ENCODE measurements at regions not wholly inside any gene's neighbourhood (a gene's known extent, or its start where the extent isn't known, plus 50 kb on each side); places are given as distances from the start of the nearest gene placed in this dataset.

GRCh38 chr6:51429017-51429712, 610.5 kb downstream of the TFAP2B start:
- DNase-seq = no peak
- Histone ChIP-seq H3K27me3 (ENCODE audit: low read depth) (no peaks in the 10 kb centered on the region), H3K4me1 (no peaks in the 10 kb centered on the region), H3K4me3 (no peak overlapping the region), H3K9me3 (replicated peaks) (peaks cover 5% of the 10 kb centered on the region), H3K27ac (replicated peaks) (no peak overlapping the region), H3K36me3 (no peaks in the 10 kb centered on the region)
- TF ChIP-seq, protein P1, sequence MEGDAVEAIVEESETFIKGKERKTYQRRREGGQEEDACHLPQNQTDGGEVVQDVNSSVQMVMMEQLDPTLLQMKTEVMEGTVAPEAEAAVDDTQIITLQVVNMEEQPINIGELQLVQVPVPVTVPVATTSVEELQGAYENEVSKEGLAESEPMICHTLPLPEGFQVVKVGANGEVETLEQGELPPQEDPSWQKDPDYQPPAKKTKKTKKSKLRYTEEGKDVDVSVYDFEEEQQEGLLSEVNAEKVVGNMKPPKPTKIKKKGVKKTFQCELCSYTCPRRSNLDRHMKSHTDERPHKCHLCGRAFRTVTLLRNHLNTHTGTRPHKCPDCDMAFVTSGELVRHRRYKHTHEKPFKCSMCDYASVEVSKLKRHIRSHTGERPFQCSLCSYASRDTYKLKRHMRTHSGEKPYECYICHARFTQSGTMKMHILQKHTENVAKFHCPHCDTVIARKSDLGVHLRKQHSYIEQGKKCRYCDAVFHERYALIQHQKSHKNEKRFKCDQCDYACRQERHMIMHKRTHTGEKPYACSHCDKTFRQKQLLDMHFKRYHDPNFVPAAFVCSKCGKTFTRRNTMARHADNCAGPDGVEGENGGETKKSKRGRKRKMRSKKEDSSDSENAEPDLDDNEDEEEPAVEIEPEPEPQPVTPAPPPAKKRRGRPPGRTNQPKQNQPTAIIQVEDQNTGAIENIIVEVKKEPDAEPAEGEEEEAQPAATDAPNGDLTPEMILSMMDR (IDR thresholded peaks at IDR 0.05; ENCODE audit: borderline replicate concordance) = no peak
- intact Hi-C loops (cut with micrococcal nuclease) = no loop called here

DNA sequence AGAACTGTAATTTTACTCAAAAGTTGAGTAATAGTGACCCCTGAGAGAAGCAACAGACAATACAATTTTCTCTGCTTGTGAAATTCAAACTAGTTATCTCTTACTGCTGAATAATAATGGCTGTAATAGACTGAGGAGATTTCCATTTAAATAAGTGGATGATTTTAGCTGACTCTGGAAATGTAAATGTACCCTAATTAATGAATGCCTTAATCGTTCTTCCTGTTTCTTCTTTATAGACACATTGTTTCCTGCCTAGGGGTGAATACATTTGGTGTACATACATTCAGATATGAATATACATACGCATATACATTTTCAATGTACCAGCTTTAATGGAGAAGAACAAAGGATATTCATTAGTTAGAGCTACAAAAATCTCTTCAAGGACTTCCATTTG, 611.9 kb downstream of the TFAP2B start:
- Histone ChIP-seq H3K27me3 (ENCODE audit: low read depth) (no peaks in the 10 kb centered on the region), H3K27ac (replicated peaks) (no peak overlapping the region), H3K36me3 (no peaks in the 10 kb centered on the region), H3K4me3 (no peak overlapping the region), H3K4me1 (no peaks in the 10 kb centered on the region), H3K9me3 (replicated peaks) (peaks cover 5% of the 10 kb centered on the region)
- intact Hi-C loops (cut with micrococcal nuclease) = no loop called here
- TF ChIP-seq, protein P1 (IDR thresholded peaks at IDR 0.05; ENCODE audit: borderline replicate concordance) = no peak
- no peak for DNase-seq

GRCh38 chr6:51432481-51432880, 613.8 kb downstream of the TFAP2B start:
- intact Hi-C loops (cut with micrococcal nuclease) = no loop called here
- Histone ChIP-seq H3K4me3 (no peak overlapping the region), H3K36me3 (no peaks in the 10 kb centered on the region), H3K27me3 (ENCODE audit: low read depth) (no peaks in the 10 kb centered on the region), H3K4me1 (no peaks in the 10 kb centered on the region), H3K27ac (replicated peaks) (no peak overlapping the region), H3K9me3 (replicated peaks) (no peaks in the 10 kb centered on the region)
- TF ChIP-seq, protein P1 (IDR thresholded peaks at IDR 0.05; ENCODE audit: borderline replicate concordance) = no peak
- DNase-seq = no peak

- intact Hi-C loops (cut with micrococcal nuclease) = no loop called here
- no peaks in the 10 kb centered on the region for H3K4me1 ChIP-seq
- no peaks in the 10 kb centered on the region for H3K27me3 ChIP-seq (ENCODE audit: low read depth)
- no peak for DNase-seq
- no peaks in the 10 kb centered on the region for H3K36me3 ChIP-seq
- H3K27ac ChIP-seq (replicated peaks) = no peak overlapping the region
- TF ChIP-seq, protein P1 (IDR thresholded peaks at IDR 0.05; ENCODE audit: borderline replicate concordance) = no peak
- H3K9me3 ChIP-seq (replicated peaks) = no peaks in the 10 kb centered on the region
- no peak overlapping the region for H3K4me3 ChIP-seq
These were observed 631.7 kb downstream of the TFAP2B start for GRCh38 chr6:51450248-51450957.

GRCh38 chr6:51450958-51451357, 632.3 kb downstream of the TFAP2B start:
- Histone ChIP-seq H3K4me1 (no peaks in the 10 kb centered on the region), H3K27me3 (ENCODE audit: low read depth) (no peaks in the 10 kb centered on the region), H3K9me3 (replicated peaks) (no peaks in the 10 kb centered on the region), H3K27ac (replicated peaks) (no peak overlapping the region), H3K4me3 (no peak overlapping the region), H3K36me3 (no peaks in the 10 kb centered on the region)
- intact Hi-C loops (cut with micrococcal nuclease) = no loop called here
- TF ChIP-seq, protein P1 (IDR thresholded peaks at IDR 0.05; ENCODE audit: borderline replicate concordance) = no peak
- no peak for DNase-seq
